GM19467 (cell line): ENCODE measurements at regions not wholly inside any gene's neighbourhood (a gene's known extent, or its start where the extent isn't known, plus 50 kb on each side); places are given as distances from the start of the nearest gene placed in this dataset.
"Not testable (repeated sequence)": the region's sequence is repeated elsewhere in the genome, so short reads cannot be mapped to it uniquely, and the experiment has no call there.

Experiments used
- ATAC-seq: cut with Tn5 transposase; IDR thresholded peaks from one replicate; pipeline ENCODE4 v1.9.1; 2021; ENCODE audit warnings: mild to moderate bottlenecking, moderate library complexity; ENCODE audit not compliant: unreplicated experiment

- ATAC-seq = no peak
Measured at GRCh38 chr12:131445795-131446194, 265.1 kb upstream of the SFSWAP start.

- not testable (repeated sequence) for ATAC-seq
Measured at GRCh38 chr12:131447636-131448035, 263.3 kb upstream of the SFSWAP start.

- ATAC-seq = no peak
Measured at GRCh38 chr12:131448254-131448795, 262.6 kb upstream of the SFSWAP start.

- no peak for ATAC-seq
Measured at GRCh38 chr12:131449027-131449426, 261.9 kb upstream of the SFSWAP start.

- ATAC-seq = no peak
Measured at GRCh38 chr12:131452444-131452860, 258.4 kb upstream of the SFSWAP start.

GRCh38 chr12:131454418-131455217 is 256.3 kb upstream of the SFSWAP start:
- ATAC-seq = peak; percentile 93

GRCh38 chr12:131455218-131455506 is 255.7 kb upstream of the SFSWAP start:
- ATAC-seq = no peak

GRCh38 chr12:131455581-131456110 is 255.2 kb upstream of the SFSWAP start:
- no peak for ATAC-seq

GRCh38 chr12:131456301-131457027 is 254.4 kb upstream of the SFSWAP start:
- ATAC-seq = no peak

- no peak for ATAC-seq
Measured at GRCh38 chr12:131457028-131457310, 253.9 kb upstream of the SFSWAP start.

GRCh38 chr12:131457331-131458047 is 253.4 kb upstream of the SFSWAP start:
- no peak for ATAC-seq

GRCh38 chr12:131458048-131458374 is 252.9 kb upstream of the SFSWAP start:
- no peak for ATAC-seq

- no peak for ATAC-seq
Measured at GRCh38 chr12:131458931-131459772, 251.7 kb upstream of the SFSWAP start.

- no peak for ATAC-seq
Measured at GRCh38 chr12:131459773-131460365, 251.0 kb upstream of the SFSWAP start.

- ATAC-seq = no peak
Measured at GRCh38 chr12:131460520-131460919, 250.4 kb upstream of the SFSWAP start.

- no peak for ATAC-seq
Measured at GRCh38 chr12:131461096-131461495, 249.8 kb upstream of the SFSWAP start.

- no peak for ATAC-seq
Measured at GRCh38 chr12:131463174-131463573, 247.7 kb upstream of the SFSWAP start.

- no peak for ATAC-seq
Measured at GRCh38 chr12:131464081-131464480, 246.8 kb upstream of the SFSWAP start.

- ATAC-seq = no peak
Measured at GRCh38 chr12:131466306-131466705, 244.6 kb upstream of the SFSWAP start.

GRCh38 chr12:131466932-131467331 is 244.0 kb upstream of the SFSWAP start:
- ATAC-seq = no peak
